DMS53 (cell line): ENCODE measurements at regions not wholly inside any gene's neighbourhood (a gene's known extent, or its start where the extent isn't known, plus 50 kb on each side); places are given as distances from the start of the nearest gene placed in this dataset.
A peak's percentile ranks its signal among the peaks of the same experiment; 100 is the strongest.
"Not testable (repeated sequence)": the region's sequence is repeated elsewhere in the genome, so short reads cannot be mapped to it uniquely, and the experiment has no call there.

Source experiments
- DNase-seq: peaks from one replicate; lab custom pipeline; 2025; lab: John Stamatoyannopoulos, UW

GRCh38 chr3:26369133-26369532, 253.4 kb upstream of the LRRC3B start:
- DNase-seq = peak; percentile 3

GRCh38 chr3:26375843-26376530, 246.6 kb upstream of the LRRC3B start:
- no peak for DNase-seq

- DNase-seq = no peak
Observed at GRCh38 chr3:26381411-26381810, 241.2 kb upstream of the LRRC3B start.

GRCh38 chr3:26406636-26407035, 215.9 kb upstream of the LRRC3B start:
- no peak for DNase-seq

GRCh38 chr3:26418553-26418952, 204.0 kb upstream of the LRRC3B start:
- no peak for DNase-seq

GRCh38 chr3:26422415-26422814, 200.2 kb upstream of the LRRC3B start:
- no peak for DNase-seq

GRCh38 chr3:26425076-26425475, 197.5 kb upstream of the LRRC3B start:
- no peak for DNase-seq

- DNase-seq = no peak
Observed at GRCh38 chr3:26428992-26429391, 193.6 kb upstream of the LRRC3B start.

- DNase-seq = peak; percentile 1
Observed at GRCh38 chr3:26437678-26438077, 184.9 kb upstream of the LRRC3B start.

GRCh38 chr3:26438325-26438940, 184.1 kb upstream of the LRRC3B start:
- DNase-seq = no peak

- DNase-seq = peak; percentile 35
Observed at GRCh38 chr3:26438981-26439884, 183.3 kb upstream of the LRRC3B start.

- DNase-seq = no peak
Observed at GRCh38 chr3:26449996-26450395, 172.6 kb upstream of the LRRC3B start.

- no peak for DNase-seq
Observed at GRCh38 chr3:26452363-26452762, 170.2 kb upstream of the LRRC3B start.

- no peak for DNase-seq
Observed at GRCh38 chr3:26460985-26461384, 161.6 kb upstream of the LRRC3B start.

GRCh38 chr3:26472345-26472744, 150.2 kb upstream of the LRRC3B start:
- DNase-seq = no peak

GRCh38 chr3:26474706-26475105, 147.9 kb upstream of the LRRC3B start:
- DNase-seq = no peak

- DNase-seq = no peak
Observed at GRCh38 chr3:26480377-26480776, 142.2 kb upstream of the LRRC3B start.

GRCh38 chr3:26484140-26484539, 138.4 kb upstream of the LRRC3B start:
- peak; percentile 58 for DNase-seq

- DNase-seq = no peak
Observed at GRCh38 chr3:26498271-26498670, 124.3 kb upstream of the LRRC3B start.

GRCh38 chr3:26505399-26505798, 117.2 kb upstream of the LRRC3B start:
- no peak for DNase-seq

GRCh38 chr3:26514445-26515029, 108.0 kb upstream of the LRRC3B start:
- not testable (repeated sequence) for DNase-seq

- DNase-seq = no peak
Observed at GRCh38 chr3:26515351-26515750, 107.2 kb upstream of the LRRC3B start.
